ENCODE measurements at regions not wholly inside any gene's neighbourhood (a gene's known extent, or its start where the extent isn't known, plus 50 kb on each side); places are given as distances from the start of the nearest gene placed in this dataset.
A peak's percentile ranks its signal among the peaks of the same experiment; 100 is the strongest.

- CTCF ChIA-PET (ENCODE audit: low intra/inter-chr PET ratio) = no interaction called here
- FAIRE-seq (no peak), ATAC-seq (0 out of 3 replicates have a peak, but pooled peaks have one; percentile 4), DNase-seq (ENCODE audit: extremely low read depth in 1 of 4, low spot score in 3 of 4) (no peak)
- POLR2A ChIA-PET = no interaction called here
- H3K9me1 ChIP-seq (ENCODE audit: control insufficient read depth, insufficient read depth, low read length) = no peaks in the 10 kb centered on the region
- peaks cover 0 to 29% of the 10 kb centered on the region in 2 experiments; a peak in 3 of 5 replicates for H3K27me3 ChIP-seq (ENCODE audit: control insufficient read depth in 2 of 2, insufficient read depth in 2 of 2, low read length in 2 of 2)
- 0 out of 4 replicates have a peak overlapping the region, but pooled peaks of 1 of the 2 experiments have one; percentile 5 for H3K9ac ChIP-seq (ENCODE audit: insufficient read depth in 1 of 2, low read depth in 2 of 2, low read length in 2 of 2)
- H3K9me3 ChIP-seq (replicated peaks; ENCODE audit: control insufficient read depth, insufficient read depth, low read depth, low read length) = no peaks in the 10 kb centered on the region
- H4K20me1 ChIP-seq (replicated peaks; ENCODE audit: control insufficient read depth, insufficient read depth, low read length) = no peaks in the 10 kb centered on the region
- H3K79me2 ChIP-seq (ENCODE audit: control insufficient read depth, insufficient read depth, low read length) = no peaks in the 10 kb centered on the region
- 31% methylated on average over 7 of the region's 12 CpGs for WGBS (ENCODE audit: insufficient coverage, low coverage, missing lambda C conversion rate)
- BruUV-seq (replicated peaks) = no TSS peak
- H3K4me2 ChIP-seq (ENCODE audit: insufficient read depth, low read length) = peak overlapping the region; percentile 83
- H3K4me3 ChIP-seq = peak overlapping the region; percentile 30
- intact Hi-C loops (cut with micrococcal nuclease) (no loop called here), in situ Hi-C loops (cut with MboI) (no loop called here)
- H2AFZ ChIP-seq (ENCODE audit: low read depth, low read length) = peak overlapping the region; percentile 96
- peaks cover 6 to 16% of the 10 kb centered on the region in 2 experiments; a peak in 4 of 5 replicates for H3K4me1 ChIP-seq (replicated peaks in 1 of 2; ENCODE audit: control insufficient read depth in 2 of 2, insufficient read depth in 2 of 2, low read length in 2 of 2)
- H3K27ac ChIP-seq (ENCODE audit: extremely low read depth, low read depth, low read length) = no peak overlapping the region
- no peaks in the 10 kb centered on the region for H3K36me3 ChIP-seq (ENCODE audit: control insufficient read depth, insufficient read depth, low read length)
- TF ChIP-seq ZMIZ1 (IDR thresholded peaks at IDR 0.05; ENCODE audit: low read depth in 2 of 2, low read length in 2 of 2) = no peak
- no peak for TF ChIP-seq REST (IDR thresholded peaks at IDR 0.05; ENCODE audit: borderline replicate concordance)
- TF ChIP-seq REST (CRISPR knock-in tag; IDR thresholded peaks at IDR 0.05; ENCODE audit: low read depth) = no peak
- TF ChIP-seq ZBTB26 (CRISPR knock-in tag; IDR thresholded peaks at IDR 0.05) = no peak
- no peak for TF ChIP-seq ZNF512 (tag; IDR thresholded peaks at IDR 0.05)
- TF ChIP-seq IRF1 (CRISPR knock-in tag; IDR thresholded peaks at IDR 0.05; ENCODE audit: borderline replicate concordance) = no peak
- no peak for TF ChIP-seq HNRNPH1 (optimal IDR thresholded peaks at IDR 0.05; ENCODE audit: low read depth, low read length)
Measured at GRCh38 chr9:36765077-36765390, 192.3 kb downstream of the MELK start.

All from K562 (cell line).